ENCODE measurements at regions not wholly inside any gene's neighbourhood (a gene's known extent, or its start where the extent isn't known, plus 50 kb on each side); places are given as distances from the start of the nearest gene placed in this dataset.

DNA sequence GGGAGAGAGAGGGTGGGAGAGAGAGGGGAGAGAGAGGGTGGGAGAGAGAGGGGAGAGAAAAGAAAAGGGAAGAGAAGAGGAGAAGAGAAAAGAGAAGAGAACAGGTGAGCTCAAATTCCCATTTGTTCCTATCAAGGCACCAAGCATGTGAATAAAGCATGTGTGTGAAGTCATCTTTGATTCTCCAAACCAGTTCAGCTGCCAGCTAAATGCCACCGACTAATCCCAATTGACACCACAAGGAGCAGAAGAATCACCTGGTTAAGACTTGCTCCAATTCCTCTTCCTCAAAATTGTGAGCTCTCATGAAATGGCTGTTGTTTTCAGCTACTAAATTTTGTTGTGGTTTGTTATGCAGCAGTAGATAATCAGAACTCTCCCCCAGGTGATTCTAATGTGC is 188.9 kb downstream of the TMX1 start:
- WGBS, 4 donors = 88 to 98% (median 92%) methylated on average over 1 of the region's 1 CpG
- Histone ChIP-seq H3K36me3 (replicated peaks in 1 of 2) (no peaks in the 10 kb centered on the region), H3K4me3 (no peak overlapping the region), H3K9me3 (replicated peaks in 1 of 3) (no peaks in the 10 kb centered on the region), H3K4me1 (replicated peaks in 1 of 2) (peaks cover 3 to 13% of the 10 kb centered on the region in 2 donors), H3K27me3 (no peaks in the 10 kb centered on the region), H3K27ac (no peak overlapping the region)
- TF ChIP-seq POLR2A (IDR thresholded peaks at IDR 0.05) = no peak
- TF ChIP-seq, protein P1, sequence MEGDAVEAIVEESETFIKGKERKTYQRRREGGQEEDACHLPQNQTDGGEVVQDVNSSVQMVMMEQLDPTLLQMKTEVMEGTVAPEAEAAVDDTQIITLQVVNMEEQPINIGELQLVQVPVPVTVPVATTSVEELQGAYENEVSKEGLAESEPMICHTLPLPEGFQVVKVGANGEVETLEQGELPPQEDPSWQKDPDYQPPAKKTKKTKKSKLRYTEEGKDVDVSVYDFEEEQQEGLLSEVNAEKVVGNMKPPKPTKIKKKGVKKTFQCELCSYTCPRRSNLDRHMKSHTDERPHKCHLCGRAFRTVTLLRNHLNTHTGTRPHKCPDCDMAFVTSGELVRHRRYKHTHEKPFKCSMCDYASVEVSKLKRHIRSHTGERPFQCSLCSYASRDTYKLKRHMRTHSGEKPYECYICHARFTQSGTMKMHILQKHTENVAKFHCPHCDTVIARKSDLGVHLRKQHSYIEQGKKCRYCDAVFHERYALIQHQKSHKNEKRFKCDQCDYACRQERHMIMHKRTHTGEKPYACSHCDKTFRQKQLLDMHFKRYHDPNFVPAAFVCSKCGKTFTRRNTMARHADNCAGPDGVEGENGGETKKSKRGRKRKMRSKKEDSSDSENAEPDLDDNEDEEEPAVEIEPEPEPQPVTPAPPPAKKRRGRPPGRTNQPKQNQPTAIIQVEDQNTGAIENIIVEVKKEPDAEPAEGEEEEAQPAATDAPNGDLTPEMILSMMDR (IDR thresholded peaks at IDR 0.05) = no peak
- no peak for DNase-seq
- intact Hi-C loops (cut with DNase I) = no loop called here

DNA sequence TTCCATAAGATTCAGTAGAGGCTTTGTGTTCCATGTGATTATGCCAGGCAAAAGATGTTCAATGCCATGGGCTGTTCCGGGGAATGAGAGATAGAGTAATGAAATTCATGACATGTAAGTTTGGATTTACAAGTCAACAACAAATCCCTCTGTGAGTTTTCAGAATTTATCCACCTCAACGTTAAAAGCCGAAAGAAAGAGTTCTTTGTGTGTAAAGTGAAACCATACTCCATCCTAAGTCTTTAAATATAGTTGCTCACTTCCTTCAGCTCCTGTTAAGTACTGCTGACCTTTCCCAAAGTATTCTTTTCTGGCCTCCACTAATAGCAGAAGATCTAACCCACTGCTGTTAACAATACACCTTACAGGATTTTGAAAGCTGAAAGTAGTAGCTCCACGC is 190.0 kb downstream of the TMX1 start:
- Histone ChIP-seq H3K27me3 (no peaks in the 10 kb centered on the region), H3K9me3 (replicated peaks in 1 of 3) (no peaks in the 10 kb centered on the region), H3K4me3 (peak overlapping the region in 1 of 4 donors; percentile 37), H3K36me3 (replicated peaks in 1 of 2) (no peaks in the 10 kb centered on the region), H3K27ac (no peak overlapping the region), H3K4me1 (replicated peaks in 1 of 2) (peaks cover 3 to 13% of the 10 kb centered on the region in 2 donors)
- WGBS, 4 donors = 45 to 64% (median 55%) methylated on average over 4 of the region's 4 CpGs
- no peak for TF ChIP-seq POLR2A (IDR thresholded peaks at IDR 0.05)
- TF ChIP-seq, protein P1 (IDR thresholded peaks at IDR 0.05) = no peak
- no peak for DNase-seq
- intact Hi-C loops (cut with DNase I) = no loop called here

DNA sequence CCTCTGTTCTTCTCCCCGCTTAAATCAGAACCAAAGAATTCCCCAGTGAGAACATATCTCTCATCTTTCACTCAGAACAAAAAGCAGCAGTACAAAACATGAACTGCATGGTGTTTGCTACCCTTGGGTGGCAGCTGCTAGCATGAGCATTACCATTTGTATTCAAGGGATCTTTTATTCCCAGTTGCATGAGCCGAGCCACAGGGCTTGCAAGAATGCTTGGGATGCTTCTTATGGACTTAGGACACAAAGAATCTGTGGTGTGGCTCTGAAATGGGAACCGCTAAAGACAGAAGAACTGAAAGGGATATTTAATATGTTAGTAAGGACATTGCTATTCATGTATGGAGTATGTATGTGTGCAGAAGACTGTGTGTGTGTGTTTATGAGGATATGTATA is 190.6 kb downstream of the TMX1 start:
- H3K4me3 ChIP-seq = peak overlapping the region in 1 of 4 donors; percentile 37
- no peaks in the 10 kb centered on the region for H3K36me3 ChIP-seq (replicated peaks in 1 of 2)
- H3K9me3 ChIP-seq (replicated peaks in 1 of 3) = no peaks in the 10 kb centered on the region
- intact Hi-C loops (cut with DNase I) = no loop called here
- no peaks in the 10 kb centered on the region for H3K27me3 ChIP-seq
- no peak for DNase-seq
- TF ChIP-seq, protein P1 (IDR thresholded peaks at IDR 0.05) = no peak
- TF ChIP-seq POLR2A (IDR thresholded peaks at IDR 0.05) = no peak
- H3K27ac ChIP-seq = no peak overlapping the region
- peaks cover 3 to 13% of the 10 kb centered on the region in 2 donors for H3K4me1 ChIP-seq (replicated peaks in 1 of 2)
- 49 to 61% (median 58%) methylated on average over 3 of the region's 3 CpGs for WGBS, 4 donors

DNA sequence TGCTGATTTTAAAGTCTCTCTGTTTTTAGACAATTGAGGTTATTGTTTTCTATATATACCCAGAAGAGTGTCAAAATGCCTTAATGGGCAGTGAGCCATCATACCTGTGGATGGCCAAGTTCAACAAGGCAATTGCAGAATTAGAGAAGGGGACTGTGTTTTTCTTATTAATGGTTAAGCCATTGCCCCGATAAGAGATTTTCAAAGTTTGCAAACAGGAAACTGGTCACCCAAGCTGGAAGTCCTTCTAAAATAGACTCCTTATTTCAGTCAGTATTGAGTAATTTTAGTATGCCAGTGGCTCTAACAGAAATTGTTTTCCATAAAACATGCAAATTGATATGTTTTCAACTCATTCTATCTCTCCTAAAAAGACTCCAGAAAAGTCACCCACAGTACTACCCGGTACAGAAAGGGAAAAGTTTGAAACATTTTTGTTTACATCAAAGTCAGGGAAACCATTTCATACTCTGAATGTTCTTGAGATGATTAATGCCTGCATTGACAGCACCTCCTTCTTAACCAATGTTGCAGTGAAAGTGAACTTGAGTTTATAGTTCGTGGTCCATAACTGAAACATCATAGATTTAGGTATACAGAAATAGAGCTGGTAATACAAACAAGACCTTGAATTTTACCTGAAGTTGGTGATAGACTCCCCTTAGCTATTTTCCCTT is 191.1 kb downstream of the TMX1 start:
- Histone ChIP-seq H3K27ac (no peak overlapping the region), H3K4me3 (no peak overlapping the region), H3K36me3 (replicated peaks in 1 of 2) (no peaks in the 10 kb centered on the region), H3K9me3 (replicated peaks in 1 of 3) (no peaks in the 10 kb centered on the region), H3K4me1 (replicated peaks in 1 of 2) (peaks cover 3 to 13% of the 10 kb centered on the region in 2 donors), H3K27me3 (no peaks in the 10 kb centered on the region)
- intact Hi-C loops (cut with DNase I) = no loop called here
- whole genome bisulfite sequencing, 4 donors = 55 to 67% (median 58%) methylated on average over 3 of the region's 3 CpGs
- TF ChIP-seq, protein P1 (IDR thresholded peaks at IDR 0.05) = no peak
- TF ChIP-seq POLR2A (IDR thresholded peaks at IDR 0.05) = no peak
- DNase-seq = no peak

Measured in adrenal gland (tissue), 9 donors.